GM13977 (cell line): ENCODE measurements at regions not wholly inside any gene's neighbourhood (a gene's known extent, or its start where the extent isn't known, plus 50 kb on each side); places are given as distances from the start of the nearest gene placed in this dataset.

Experiments used
- DNase-seq: peaks from one replicate; pipeline ENCODE4 v3.0.0; 2012; ENCODE audit warnings: low spot score
- in situ Hi-C: fragments of 300-500 bp; cut with MboI; formaldehyde crosslinking; loops from one replicate; pipeline ENCODE4 v1.12.0; 2022; ENCODE audit warnings: low sequenced_read_pairs, low pct_unique_long_range_greater_than_20kb, mixed read lengths, inconsistent platforms; ENCODE audit not compliant: unreplicated experiment
- TF ChIP-seq, protein P1 (sequence below): IDR thresholded peaks from 2 replicates; pipeline ENCODE4 v1.5.1; 2012; ENCODE audit warnings: mild to moderate bottlenecking, control low read depth; ENCODE audit not compliant: insufficient read depth; ENCODE audit errors: extremely low read depth, missing control alignments

DNA sequence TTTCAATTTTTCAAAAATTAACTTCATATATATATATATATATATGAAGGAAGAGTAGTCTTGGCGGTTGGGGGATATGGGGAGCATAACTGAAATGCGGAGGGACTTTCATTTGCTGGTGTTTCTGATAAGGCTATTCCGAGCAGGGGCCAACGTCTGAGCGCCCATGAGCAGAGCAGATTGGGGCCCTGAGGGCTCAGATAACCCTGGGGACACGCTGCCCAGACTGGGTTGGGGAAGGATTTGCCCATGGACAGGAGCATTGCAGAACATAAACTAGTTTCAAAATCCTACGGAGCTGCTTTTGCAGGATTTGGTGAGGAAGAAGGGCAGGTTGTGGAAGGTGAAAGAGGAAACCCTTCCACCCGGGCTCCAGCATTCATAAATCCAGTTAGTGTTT is 240.2 kb downstream of the IRX1 start:
- TF ChIP-seq, protein P1, sequence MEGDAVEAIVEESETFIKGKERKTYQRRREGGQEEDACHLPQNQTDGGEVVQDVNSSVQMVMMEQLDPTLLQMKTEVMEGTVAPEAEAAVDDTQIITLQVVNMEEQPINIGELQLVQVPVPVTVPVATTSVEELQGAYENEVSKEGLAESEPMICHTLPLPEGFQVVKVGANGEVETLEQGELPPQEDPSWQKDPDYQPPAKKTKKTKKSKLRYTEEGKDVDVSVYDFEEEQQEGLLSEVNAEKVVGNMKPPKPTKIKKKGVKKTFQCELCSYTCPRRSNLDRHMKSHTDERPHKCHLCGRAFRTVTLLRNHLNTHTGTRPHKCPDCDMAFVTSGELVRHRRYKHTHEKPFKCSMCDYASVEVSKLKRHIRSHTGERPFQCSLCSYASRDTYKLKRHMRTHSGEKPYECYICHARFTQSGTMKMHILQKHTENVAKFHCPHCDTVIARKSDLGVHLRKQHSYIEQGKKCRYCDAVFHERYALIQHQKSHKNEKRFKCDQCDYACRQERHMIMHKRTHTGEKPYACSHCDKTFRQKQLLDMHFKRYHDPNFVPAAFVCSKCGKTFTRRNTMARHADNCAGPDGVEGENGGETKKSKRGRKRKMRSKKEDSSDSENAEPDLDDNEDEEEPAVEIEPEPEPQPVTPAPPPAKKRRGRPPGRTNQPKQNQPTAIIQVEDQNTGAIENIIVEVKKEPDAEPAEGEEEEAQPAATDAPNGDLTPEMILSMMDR = no peak
- no peak for DNase-seq
- in situ Hi-C loops = no loop called here

DNA sequence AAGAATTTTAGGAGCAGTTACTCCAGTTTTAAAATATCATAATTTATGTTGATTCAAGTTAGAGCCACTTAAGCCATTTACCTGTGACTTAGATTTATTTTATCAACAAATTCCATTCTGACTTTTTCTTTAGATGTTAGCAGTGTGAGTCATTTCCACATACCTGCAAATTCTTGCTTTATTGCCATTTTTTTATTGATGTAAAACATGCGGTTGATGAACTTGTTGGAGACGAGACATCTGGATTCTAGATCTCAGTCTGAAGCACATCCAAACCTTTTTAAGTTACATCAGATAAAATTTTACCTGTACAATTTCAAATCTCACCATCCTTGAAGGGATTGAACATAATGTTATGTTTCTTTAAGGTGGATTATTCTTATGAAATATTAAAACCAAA is 240.9 kb downstream of the IRX1 start:
- in situ Hi-C loops = no loop called here
- DNase-seq = no peak
- TF ChIP-seq, protein P1 = no peak

DNA sequence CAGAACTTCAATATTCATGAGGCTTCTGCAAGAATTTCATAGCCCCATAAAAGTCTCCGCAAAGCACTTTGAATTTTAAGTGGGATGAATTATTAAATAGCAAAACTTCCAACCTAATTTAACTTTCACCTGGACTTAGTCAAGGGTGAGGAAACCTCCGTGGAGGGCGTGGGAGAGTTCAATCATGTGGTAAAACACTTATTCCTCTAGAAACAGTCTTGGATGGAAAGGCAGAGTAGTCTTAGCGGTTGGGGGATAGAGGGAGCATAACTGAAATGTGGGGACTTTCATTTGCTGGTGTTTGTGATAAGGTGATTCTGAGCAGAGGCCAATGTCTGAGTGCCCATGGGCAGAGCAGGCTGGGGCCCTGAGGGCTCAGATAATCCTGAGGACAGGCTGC is 241.9 kb downstream of the IRX1 start:
- no peak for DNase-seq
- in situ Hi-C loops = no loop called here
- TF ChIP-seq, protein P1 = no peak

DNA sequence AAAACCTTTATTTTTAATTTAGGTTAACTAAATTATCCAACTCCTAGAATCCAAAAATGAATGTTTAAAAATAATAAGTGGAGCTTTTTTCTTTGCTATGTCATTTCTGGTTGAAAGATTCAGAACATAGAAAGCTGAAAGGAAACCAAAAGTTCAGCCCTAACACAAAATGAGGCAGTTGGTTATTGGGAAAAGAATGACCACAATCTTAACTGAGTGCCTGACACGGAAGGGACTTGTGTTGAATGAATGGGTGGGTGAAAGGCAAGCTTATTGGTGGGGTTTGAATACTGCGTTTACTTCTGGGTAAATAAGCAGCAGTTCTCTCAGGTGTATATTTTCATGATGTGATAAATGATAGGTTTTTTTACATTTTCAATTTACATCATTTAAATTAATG is 243.5 kb downstream of the IRX1 start:
- in situ Hi-C loops = no loop called here
- DNase-seq = no peak
- TF ChIP-seq, protein P1 = no peak

DNA sequence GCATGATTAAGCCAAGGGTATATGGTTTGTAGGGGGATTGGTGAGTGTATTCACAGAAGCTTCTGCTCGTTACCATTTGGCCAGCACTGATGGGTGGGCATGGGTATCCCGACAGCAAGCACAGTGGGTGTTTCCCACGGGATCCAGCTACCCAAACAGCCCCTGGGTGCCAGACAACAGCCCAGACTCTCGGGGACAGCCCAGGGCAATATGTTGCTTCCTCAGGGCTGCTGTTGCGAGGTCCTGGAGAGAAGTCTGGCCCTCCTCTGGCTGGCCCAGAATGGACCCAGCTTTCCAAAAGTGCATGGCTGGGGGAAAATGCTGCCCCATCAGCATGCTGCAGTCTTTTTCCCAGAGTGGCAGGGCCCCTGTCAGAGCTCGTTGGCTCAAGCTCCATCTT is 247.0 kb downstream of the IRX1 start:
- DNase-seq = no peak
- TF ChIP-seq, protein P1 = no peak
- in situ Hi-C loops = no loop called here

DNA sequence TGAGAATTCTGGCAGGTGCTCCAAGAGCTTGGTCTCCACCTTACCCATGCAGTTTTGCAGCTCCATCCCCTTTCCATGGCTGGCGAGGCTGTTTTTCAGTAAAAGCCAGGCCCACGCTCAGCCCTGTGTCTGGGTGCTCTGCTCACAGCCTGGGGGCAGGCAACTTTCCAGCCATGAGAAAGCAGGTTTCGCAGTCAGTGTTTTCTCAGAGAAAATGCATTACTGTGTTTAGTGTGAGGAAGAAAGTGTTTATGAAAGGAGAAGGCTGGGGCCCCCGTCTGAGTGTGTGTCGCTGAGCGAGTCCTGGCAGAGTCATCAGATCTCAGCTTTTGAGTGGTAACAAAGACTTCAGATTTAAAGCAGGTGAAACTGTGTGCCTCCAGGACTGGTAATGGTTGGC is 248.1 kb downstream of the IRX1 start:
- DNase-seq = no peak
- TF ChIP-seq, protein P1 = no peak
- in situ Hi-C loops = no loop called here

DNA sequence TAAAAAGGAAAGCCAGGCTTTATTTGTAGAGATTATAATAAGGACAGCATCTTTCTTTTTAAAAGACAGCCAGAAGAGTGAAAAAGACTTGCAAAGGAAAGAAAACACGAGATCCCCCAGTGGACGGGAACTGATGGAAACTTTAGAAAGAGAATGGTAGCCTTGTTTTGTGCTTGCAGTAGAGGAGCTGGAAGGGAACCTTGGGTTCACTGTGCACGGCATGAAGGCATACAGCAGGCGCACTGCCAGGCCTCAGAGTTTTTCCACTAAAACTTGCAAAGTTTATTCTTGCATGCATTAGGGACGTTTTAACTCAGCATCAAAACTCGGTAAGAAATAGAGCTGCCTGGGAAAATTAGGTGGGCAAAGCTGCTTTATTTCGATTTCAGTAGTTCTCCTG is 248.6 kb downstream of the IRX1 start:
- DNase-seq = no peak
- in situ Hi-C loops = no loop called here
- TF ChIP-seq, protein P1 = no peak
